ENCODE measurements at regions not wholly inside any gene's neighbourhood (a gene's known extent, or its start where the extent isn't known, plus 50 kb on each side); places are given as distances from the start of the nearest gene placed in this dataset.
"Not testable (repeated sequence)": the region's sequence is repeated elsewhere in the genome, so short reads cannot be mapped to it uniquely, and the experiment has no call there.

DNA sequence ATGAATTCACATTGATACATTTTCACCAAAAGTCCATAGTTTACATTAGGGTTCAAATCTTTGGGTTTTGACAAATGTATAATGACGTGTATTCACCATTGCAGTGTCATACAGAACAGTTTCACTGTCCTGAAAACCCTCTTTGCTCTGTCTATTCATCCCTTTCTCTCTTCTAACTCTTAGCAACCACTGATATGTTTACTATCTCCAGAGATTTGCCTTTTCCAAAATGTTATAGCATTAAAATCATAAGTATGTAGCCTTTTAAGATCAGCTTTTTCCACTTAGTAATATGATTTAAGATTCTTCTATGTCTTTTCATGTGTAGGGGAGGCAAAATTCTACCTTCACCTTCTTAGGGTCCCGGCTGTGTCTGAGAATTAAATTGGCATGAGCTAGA, 203.8 kb downstream of the TPRG1 start:
- in situ Hi-C loops (cut with HindIII; ENCODE audit: low sequenced_read_pairs): no loop called here

GRCh38 chr3:189383630-189384029, 211.9 kb downstream of the TPRG1 start:
- DNase-seq (ENCODE audit: low spot score): no peak
- in situ Hi-C loops (cut with HindIII; ENCODE audit: low sequenced_read_pairs): no loop called here

More for the DNA sequence above, 203.8 kb downstream of the TPRG1 start:
- no peak for DNase-seq (ENCODE audit: low spot score)

DNA sequence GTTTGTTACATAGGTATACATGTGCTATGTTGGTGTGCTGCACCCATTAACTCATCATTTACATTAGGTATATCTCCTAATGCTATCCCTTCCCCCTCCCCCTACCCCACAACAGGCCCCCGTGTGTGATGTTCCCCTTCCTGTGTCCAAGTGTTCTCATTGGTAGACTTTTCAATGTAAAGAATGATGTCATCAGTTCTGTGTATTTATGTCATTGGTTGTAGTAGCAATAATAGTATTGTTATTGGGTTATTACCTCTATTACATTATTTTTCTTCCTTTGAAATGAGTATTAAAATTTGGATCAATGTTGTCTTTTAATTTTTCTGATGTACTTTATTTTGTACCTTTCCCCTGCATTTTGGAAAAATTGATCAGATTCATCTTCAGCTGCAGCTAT, 214.1 kb downstream of the TPRG1 start:
- in situ Hi-C loops (cut with HindIII; ENCODE audit: low sequenced_read_pairs); DNase-seq (ENCODE audit: low spot score): not testable (repeated sequence)

GRCh38 chr3:189386739-189387138, 215.0 kb downstream of the TPRG1 start:
- in situ Hi-C loops (cut with HindIII; ENCODE audit: low sequenced_read_pairs): no loop called here
- no peak for DNase-seq (ENCODE audit: low spot score)

GRCh38 chr3:189389346-189389745, 217.6 kb downstream of the TPRG1 start:
- in situ Hi-C loops (cut with HindIII; ENCODE audit: low sequenced_read_pairs): no loop called here
- no peak for DNase-seq (ENCODE audit: low spot score)

GRCh38 chr3:189393598-189393997, 221.8 kb downstream of the TPRG1 start:
- DNase-seq (ENCODE audit: low spot score): no peak
- in situ Hi-C loops (cut with HindIII; ENCODE audit: low sequenced_read_pairs): no loop called here

DNA sequence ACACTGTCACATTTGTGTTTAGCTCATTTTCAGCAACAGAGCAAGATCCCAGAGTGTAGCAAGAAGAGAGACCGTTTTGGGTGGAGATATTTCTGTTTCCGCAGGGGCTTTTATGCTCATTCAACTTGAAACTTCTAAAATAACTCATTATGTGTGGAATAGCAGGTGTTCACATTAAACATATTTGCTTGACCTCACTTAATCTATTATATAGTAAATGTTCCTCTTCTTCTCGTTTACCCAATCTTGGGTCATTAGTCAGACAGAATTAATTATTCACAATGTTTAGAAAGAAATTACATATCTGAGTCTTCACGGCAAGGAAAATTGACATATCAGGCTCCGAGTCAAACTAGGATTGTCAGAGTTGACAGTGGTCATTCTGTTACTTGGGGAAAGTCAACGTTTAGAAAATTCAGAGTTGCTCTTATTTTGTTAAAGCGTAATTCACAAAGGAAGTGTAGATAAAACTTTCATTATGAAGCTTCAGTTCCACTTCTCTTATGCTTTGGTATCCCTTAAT, 222.9 kb downstream of the TPRG1 start:
- no peak for DNase-seq (ENCODE audit: low spot score)
- in situ Hi-C loops (cut with HindIII; ENCODE audit: low sequenced_read_pairs): no loop called here

GRCh38 chr3:189395825-189396224, 224.1 kb downstream of the TPRG1 start:
- no peak for DNase-seq (ENCODE audit: low spot score)
- in situ Hi-C loops (cut with HindIII; ENCODE audit: low sequenced_read_pairs): no loop called here

DNA sequence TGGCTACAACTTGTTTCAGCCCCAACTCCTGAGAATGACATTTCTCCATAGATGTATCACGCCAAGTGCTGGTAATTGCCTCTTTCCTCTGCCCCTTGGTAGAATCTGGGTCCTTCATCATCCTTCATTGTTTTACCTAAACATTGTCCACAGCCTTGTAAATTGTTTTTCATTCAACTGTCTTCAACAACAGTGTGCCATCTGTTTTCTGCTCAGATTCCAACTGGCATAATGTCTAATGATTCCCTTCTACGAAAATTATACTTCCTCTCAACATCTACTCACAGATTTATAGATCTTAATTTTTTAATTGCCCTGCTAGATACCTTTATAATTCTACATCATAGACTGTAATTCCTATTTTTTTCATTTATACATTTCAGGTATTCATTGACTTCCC, 226.9 kb downstream of the TPRG1 start:
- DNase-seq (ENCODE audit: low spot score): peak; percentile 63
- in situ Hi-C loops (cut with HindIII; ENCODE audit: low sequenced_read_pairs): no loop called here

- no peak for DNase-seq (ENCODE audit: low spot score)
- in situ Hi-C loops (cut with HindIII; ENCODE audit: low sequenced_read_pairs): no loop called here
Measured at GRCh38 chr3:189401196-189401595, 229.4 kb downstream of the TPRG1 start.

- in situ Hi-C loops (cut with HindIII; ENCODE audit: low sequenced_read_pairs): no loop called here
- no peak for DNase-seq (ENCODE audit: low spot score)
Measured at GRCh38 chr3:189403194-189403593, 228.0 kb upstream of the TP63 start.

DNA sequence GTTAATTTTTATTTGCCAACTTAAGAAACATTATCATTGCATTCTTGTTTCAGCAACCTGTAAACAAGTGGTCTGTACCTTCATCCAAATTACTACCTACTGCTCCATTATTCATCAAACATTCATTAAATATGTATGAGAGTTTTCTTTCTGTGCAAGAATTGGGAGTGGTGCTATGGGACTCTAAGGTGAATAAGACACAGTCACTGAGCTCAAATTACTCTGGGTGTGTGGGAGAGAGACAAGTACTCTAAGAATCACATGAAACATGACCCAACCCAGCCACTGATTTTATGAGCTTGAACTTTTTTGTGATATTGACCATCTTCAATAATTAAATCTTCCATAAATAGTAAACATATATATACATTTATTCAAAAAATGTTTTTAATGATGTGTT, 227.2 kb upstream of the TP63 start:
- in situ Hi-C loops (cut with HindIII; ENCODE audit: low sequenced_read_pairs): no loop called here
- no peak for DNase-seq (ENCODE audit: low spot score)

- no peak for DNase-seq (ENCODE audit: low spot score)
- in situ Hi-C loops (cut with HindIII; ENCODE audit: low sequenced_read_pairs): no loop called here
Measured at GRCh38 chr3:189404797-189405484, 226.2 kb upstream of the TP63 start.

DNA sequence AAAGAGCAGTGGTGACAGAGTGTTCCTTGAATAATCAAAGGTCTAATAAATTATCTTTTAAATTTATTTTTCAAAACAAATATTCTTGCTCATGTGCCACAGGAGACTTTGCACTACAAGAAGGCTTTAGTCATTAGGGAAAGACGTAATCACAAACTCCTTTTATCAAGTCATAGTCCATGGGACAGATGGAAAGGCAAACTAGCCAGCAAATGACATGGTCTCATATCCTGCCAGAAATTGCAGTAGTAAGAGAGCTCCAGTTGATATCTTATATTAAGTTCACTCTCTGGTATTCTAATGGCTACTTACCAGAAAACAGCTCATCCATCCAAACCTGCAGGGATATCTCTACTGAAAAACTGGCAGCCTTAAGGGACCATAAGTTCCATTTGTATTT, 225.0 kb upstream of the TP63 start:
- in situ Hi-C loops (cut with HindIII; ENCODE audit: low sequenced_read_pairs): no loop called here
- peak; percentile 16 for DNase-seq (ENCODE audit: low spot score)

DNA sequence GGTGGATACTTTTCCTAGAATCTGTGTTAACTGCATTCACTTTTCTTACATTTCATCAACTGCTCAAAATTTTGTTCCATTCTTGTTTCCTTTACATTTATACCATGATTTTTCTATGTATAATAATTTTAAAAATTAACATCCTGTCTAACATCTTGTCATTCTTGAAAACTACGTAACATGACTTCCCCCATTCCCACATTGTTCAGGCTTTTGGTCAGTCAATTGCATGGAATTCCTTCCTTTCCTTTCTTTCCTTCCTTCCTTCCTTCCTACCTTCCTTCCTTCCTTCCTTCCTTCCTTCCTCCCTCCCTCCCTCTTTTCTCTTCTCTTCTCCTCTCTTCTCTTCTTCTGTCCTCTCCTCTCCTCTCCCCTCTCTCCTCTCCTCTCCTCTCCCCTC, 220.7 kb upstream of the TP63 start:
- in situ Hi-C loops (cut with HindIII; ENCODE audit: low sequenced_read_pairs): no loop called here
- no peak for DNase-seq (ENCODE audit: low spot score)

GRCh38 chr3:189419038-189419437, 212.2 kb upstream of the TP63 start:
- DNase-seq (ENCODE audit: low spot score): no peak
- in situ Hi-C loops (cut with HindIII; ENCODE audit: low sequenced_read_pairs): no loop called here

DNA sequence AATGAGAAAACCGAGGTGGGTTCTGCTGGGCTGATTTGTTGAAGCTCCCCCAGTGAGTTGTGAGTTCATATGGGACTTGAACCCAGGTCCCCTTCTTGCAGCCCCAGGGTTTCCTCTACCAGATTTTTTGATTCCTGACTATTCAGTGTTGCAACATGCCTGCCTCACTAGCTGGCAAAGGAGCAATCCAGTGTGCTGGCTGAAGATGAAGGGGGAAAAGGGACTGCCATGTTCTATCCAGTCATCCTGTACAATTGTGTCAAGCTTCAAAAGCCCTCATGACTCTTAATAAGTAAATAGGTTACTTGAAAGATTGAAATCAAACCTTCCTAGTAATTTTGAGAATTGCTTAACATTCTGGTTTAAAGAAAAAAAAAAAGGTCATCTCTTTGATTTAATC, 211.5 kb upstream of the TP63 start:
- no peak for DNase-seq (ENCODE audit: low spot score)
- in situ Hi-C loops (cut with HindIII; ENCODE audit: low sequenced_read_pairs): no loop called here

GRCh38 chr3:189424922-189425321, 206.3 kb upstream of the TP63 start:
- no peak for DNase-seq (ENCODE audit: low spot score)

DNA sequence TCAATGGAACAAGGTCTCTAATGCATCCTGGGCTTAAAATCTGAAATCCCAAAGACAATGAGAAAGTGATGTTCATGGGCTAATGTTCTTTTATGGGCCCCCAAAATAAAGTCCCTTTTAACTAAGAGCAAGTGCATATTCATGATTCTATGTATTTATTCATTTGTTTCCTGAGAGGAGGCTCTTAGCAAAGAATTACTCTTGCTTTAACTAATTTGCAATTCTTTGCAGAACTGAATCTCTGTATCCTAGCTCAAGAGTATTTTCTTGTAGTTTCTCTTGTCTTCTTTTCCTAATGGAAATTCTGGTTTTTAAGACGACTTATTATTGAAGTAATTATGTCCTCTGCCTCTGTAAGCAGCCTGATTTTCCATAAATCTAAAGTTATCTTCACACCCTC, 202.2 kb upstream of the TP63 start:
- no peak for DNase-seq (ENCODE audit: low spot score)
- in situ Hi-C loops (cut with HindIII; ENCODE audit: low sequenced_read_pairs): no loop called here

More at GRCh38 chr3:189424922-189425321, 206.3 kb upstream of the TP63 start:
- in situ Hi-C loops (cut with HindIII; ENCODE audit: low sequenced_read_pairs): no loop called here

DNA sequence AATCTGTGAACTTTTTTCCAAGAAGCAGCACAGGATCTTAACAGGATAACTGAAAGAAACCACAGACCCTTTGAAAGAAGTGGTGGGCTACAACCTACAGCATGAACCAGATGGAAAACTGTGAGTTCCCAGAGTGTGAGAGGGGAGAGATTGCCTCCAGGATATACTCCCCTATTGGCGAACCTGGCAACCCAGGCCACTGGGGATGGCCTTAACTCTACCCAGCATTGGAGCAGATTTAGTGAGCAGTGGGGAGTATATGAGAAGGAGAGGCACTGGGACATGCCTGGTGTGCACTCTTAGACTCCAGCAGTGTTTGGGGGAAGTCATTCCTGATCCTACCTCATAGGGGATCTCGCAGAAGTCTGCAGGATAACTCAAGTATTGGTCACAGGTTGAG, 201.0 kb upstream of the TP63 start:
- in situ Hi-C loops (cut with HindIII; ENCODE audit: low sequenced_read_pairs): no loop called here
- no peak for DNase-seq (ENCODE audit: low spot score)

GRCh38 chr3:189442257-189442656, 188.9 kb upstream of the TP63 start:
- DNase-seq (ENCODE audit: low spot score); in situ Hi-C loops (cut with HindIII; ENCODE audit: low sequenced_read_pairs): not testable (repeated sequence)

Data from G401 (cell line).